GM18519 (cell line): ENCODE measurements at regions not wholly inside any gene's neighbourhood (a gene's known extent, or its start where the extent isn't known, plus 50 kb on each side); places are given as distances from the start of the nearest gene placed in this dataset.

Source experiments
- ATAC-seq: cut with Tn5 transposase; IDR thresholded peaks from one replicate; pipeline ENCODE4 v1.9.1; 2021; ENCODE audit warnings: mild to moderate bottlenecking, moderate library complexity; ENCODE audit not compliant: unreplicated experiment, low FRiP score

GRCh38 chr14:36465178-36465577 is 54.9 kb downstream of the NKX2-1 start:
- ATAC-seq: no peak

GRCh38 chr14:36462890-36463289 is 57.1 kb downstream of the NKX2-1 start:
- ATAC-seq: no peak

- no peak for ATAC-seq
These were observed 64.8 kb downstream of the NKX2-1 start for GRCh38 chr14:36455241-36455627.

GRCh38 chr14:36454599-36455240 is 65.3 kb downstream of the NKX2-1 start:
- no peak for ATAC-seq

- no peak for ATAC-seq
These were observed 67.2 kb downstream of the NKX2-1 start for GRCh38 chr14:36452860-36453259.

GRCh38 chr14:36451310-36452065 is 68.5 kb downstream of the NKX2-1 start:
- ATAC-seq: no peak

GRCh38 chr14:36450550-36450949 is 69.5 kb downstream of the NKX2-1 start:
- ATAC-seq: no peak

GRCh38 chr14:36449903-36450302 is 70.1 kb downstream of the NKX2-1 start:
- no peak for ATAC-seq

- no peak for ATAC-seq
These were observed 76.7 kb downstream of the NKX2-1 start for GRCh38 chr14:36443374-36443773.

GRCh38 chr14:36442824-36443241 is 77.2 kb downstream of the NKX2-1 start:
- ATAC-seq: no peak

- ATAC-seq: no peak
These were observed 78.7 kb downstream of the NKX2-1 start for GRCh38 chr14:36441283-36441682.

GRCh38 chr14:36439766-36440165 is 80.3 kb downstream of the NKX2-1 start:
- no peak for ATAC-seq

GRCh38 chr14:36438883-36439282 is 81.1 kb downstream of the NKX2-1 start:
- no peak for ATAC-seq

- no peak for ATAC-seq
These were observed 89.4 kb downstream of the NKX2-1 start for GRCh38 chr14:36430662-36431084.

- no peak for ATAC-seq
These were observed 89.9 kb downstream of the NKX2-1 start for GRCh38 chr14:36430169-36430568.

GRCh38 chr14:36429692-36430091 is 90.3 kb downstream of the NKX2-1 start:
- no peak for ATAC-seq

GRCh38 chr14:36428350-36428749 is 91.7 kb downstream of the NKX2-1 start:
- no peak for ATAC-seq

- no peak for ATAC-seq
These were observed 93.2 kb downstream of the NKX2-1 start for GRCh38 chr14:36426836-36427235.

- ATAC-seq: no peak
These were observed 93.9 kb downstream of the NKX2-1 start for GRCh38 chr14:36426113-36426512.

GRCh38 chr14:36424478-36425102 is 95.4 kb downstream of the NKX2-1 start:
- no peak for ATAC-seq

- ATAC-seq: no peak
These were observed 96.6 kb downstream of the NKX2-1 start for GRCh38 chr14:36423430-36423829.
